PC-3 (cell line): ENCODE measurements at regions not wholly inside any gene's neighbourhood (a gene's known extent, or its start where the extent isn't known, plus 50 kb on each side); places are given as distances from the start of the nearest gene placed in this dataset.

Experiments
- CTCF ChIP-seq: fragments of 300-600 bp; sonication (generic); conservative IDR thresholded peaks from 2 replicates; pipeline ENCODE4 v1.5.1; 2017; ENCODE audit warnings: antibody characterized with exemption, low read depth, mild to moderate bottlenecking, low read length
- EZH2 ChIP-seq: fragments of 300-600 bp; sonication (generic); IDR thresholded peaks from one replicate; pipeline ENCODE4 v1.6.1; 2017; ENCODE audit warnings: antibody characterized with exemption, mild to moderate bottlenecking, low read length; ENCODE audit not compliant: unreplicated experiment
- EZH2phosphoT487 ChIP-seq: fragments of 300-600 bp; sonication (generic); IDR thresholded peaks from 2 replicates; pipeline ENCODE4 v1.6.1; 2018; ENCODE audit warnings: mild to moderate bottlenecking, antibody characterized with exemption, low read length, borderline replicate concordance

GRCh38 chr1:79373481-79374125 is 367.1 kb upstream of the ADGRL4 start:
- TF ChIP-seq CTCF (no peak), EZH2 (no peak), EZH2phosphoT487 (no peak)
